GM18951 (cell line): ENCODE measurements at regions not wholly inside any gene's neighbourhood (a gene's known extent, or its start where the extent isn't known, plus 50 kb on each side); places are given as distances from the start of the nearest gene placed in this dataset.
"Not testable (repeated sequence)": the region's sequence is repeated elsewhere in the genome, so short reads cannot be mapped to it uniquely, and the experiment has no call there.

Experiments
- POLR2A ChIP-seq: IDR thresholded peaks from 4 replicates; pipeline ENCODE4 v1.6.1; 2011; ENCODE audit warnings: mild to moderate bottlenecking; ENCODE audit not compliant: insufficient read length, insufficient read depth; ENCODE audit errors: extremely low read depth
- in situ Hi-C: fragments of 300-500 bp; cut with MboI; formaldehyde crosslinking; loops from one replicate; pipeline ENCODE4 v1.12.0; 2022; ENCODE audit warnings: low sequenced_read_pairs, mixed read lengths, inconsistent platforms; ENCODE audit not compliant: unreplicated experiment

DNA sequence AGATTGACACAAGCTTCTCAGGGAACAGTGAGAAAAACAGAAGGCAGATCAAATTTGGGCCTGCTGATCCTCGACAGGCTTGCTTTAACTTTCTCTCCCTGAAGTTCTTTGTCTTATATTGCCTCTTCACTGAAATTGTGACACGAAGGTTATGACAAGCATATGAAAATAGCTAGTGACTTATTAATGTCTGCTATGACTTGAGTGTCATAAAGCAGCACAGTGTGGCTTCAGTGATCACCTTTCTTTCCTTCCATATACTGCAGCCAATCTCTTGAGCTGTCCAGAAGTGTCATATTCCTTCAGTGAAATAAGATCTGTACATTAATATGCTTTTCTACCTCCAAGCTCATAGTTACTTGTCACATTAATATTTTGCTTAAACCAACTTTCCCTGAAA is 870.2 kb downstream of the C4orf33 start:
- in situ Hi-C loops, result no loop called here
- TF ChIP-seq POLR2A, result no peak

- in situ Hi-C loops, result no loop called here
- no peak for TF ChIP-seq POLR2A
These were observed 872.4 kb downstream of the C4orf33 start for GRCh38 chr4:129968366-129968765.

DNA sequence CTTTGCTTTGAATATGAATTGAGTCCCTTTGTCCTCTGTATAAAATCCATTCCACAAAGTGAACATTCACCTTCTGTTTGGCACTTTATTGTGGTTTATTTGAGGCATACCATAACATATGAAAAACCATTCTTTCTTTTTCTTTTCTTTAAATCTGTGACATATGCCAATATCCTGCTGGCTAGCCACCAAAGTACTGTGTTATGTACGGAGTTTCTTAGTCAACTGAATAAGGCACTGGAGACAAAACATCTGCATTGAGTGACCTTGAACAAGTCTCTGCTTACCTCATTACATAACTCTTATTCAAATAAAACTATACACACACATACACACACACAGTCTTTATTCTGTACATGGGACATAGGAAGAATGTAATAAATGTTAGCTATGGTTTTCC is 872.8 kb downstream of the C4orf33 start:
- in situ Hi-C loops, result no loop called here

GRCh38 chr4:129970801-129971200 is 874.8 kb downstream of the C4orf33 start:
- TF ChIP-seq POLR2A, result no peak
- in situ Hi-C loops, result no loop called here

More for the DNA sequence above, 872.8 kb downstream of the C4orf33 start:
- no peak for TF ChIP-seq POLR2A

DNA sequence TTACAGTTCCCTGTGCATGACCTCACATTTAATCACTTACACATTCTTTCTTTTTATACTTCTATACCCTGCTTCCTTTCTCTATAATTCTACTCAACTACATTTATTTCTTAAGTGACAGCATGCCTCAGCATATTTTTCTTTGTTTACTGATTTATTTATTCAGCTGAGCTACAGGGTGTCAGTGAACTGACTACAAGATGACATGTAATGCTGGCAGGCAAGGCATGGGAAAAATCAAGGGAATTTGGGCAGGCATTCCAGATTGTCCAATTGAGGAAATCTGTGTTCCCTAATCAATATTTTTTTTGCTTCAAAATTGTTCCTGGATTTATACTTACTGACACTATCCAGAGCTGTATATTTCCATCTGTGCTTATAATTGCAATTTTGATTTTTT is 875.5 kb downstream of the C4orf33 start:
- no peak for TF ChIP-seq POLR2A
- in situ Hi-C loops, result no loop called here

DNA sequence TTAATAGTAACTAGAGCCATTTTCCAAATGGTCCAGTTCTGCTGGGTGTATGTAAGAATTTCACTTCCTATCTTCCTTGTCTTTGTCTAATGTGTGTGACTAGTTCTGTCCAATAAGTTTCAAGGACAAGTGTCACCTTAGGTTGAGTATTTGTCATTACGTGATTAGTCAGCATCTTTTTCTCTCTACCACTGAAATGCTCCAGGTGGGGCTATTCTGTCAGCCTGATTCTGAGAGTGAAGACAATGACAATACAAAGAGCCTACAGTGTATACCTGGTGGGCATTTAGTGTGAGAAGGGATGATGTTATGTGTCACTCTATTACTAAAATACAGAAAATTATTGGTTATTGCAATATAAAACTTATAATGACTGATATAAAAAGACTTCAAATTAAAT is 876.3 kb downstream of the C4orf33 start:
- TF ChIP-seq POLR2A, result no peak
- in situ Hi-C loops, result no loop called here

- in situ Hi-C loops, result no loop called here
These were observed 878.8 kb downstream of the C4orf33 start for GRCh38 chr4:129974730-129975129.

DNA sequence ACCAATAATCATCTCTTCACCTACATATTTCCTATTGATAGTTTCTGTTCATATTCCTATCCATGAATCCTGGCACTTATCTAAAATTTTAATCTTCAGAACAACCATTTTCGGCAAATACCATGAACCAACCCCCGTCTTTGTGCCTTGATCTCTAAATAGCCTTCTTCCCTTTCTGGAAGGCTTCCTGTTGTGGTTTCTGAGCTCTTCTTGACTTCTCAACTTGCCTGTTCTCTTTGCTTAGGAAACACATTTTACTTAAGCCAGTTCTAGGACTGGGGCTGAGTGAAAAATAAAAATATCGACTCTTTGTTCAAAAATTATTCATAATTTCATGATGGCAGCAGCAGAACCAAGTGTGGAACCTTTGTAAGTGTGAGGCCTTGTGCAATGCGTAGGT is 882.4 kb downstream of the C4orf33 start:
- TF ChIP-seq POLR2A, result no peak
- in situ Hi-C loops, result no loop called here

More at GRCh38 chr4:129974730-129975129, 878.8 kb downstream of the C4orf33 start:
- TF ChIP-seq POLR2A, result no peak

DNA sequence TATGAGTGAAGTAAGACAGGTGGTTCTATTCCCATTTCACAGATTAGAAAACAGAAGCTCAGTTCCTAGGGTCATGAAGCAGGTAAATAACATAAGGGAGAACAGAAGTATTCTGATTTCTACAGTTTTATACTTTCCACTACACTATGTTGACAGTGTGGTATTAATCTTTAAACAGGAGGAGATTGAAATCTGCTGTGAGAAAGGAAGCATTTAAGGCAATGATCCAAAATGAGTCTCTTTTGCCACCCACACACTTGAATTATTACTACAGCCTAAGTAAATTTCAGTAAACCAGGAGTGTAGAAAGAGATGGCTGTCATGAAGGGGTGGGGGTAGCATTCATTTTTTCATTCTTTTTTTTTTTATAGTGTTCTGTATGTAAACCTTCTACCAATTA is 893.0 kb downstream of the C4orf33 start:
- in situ Hi-C loops, result no loop called here
- no peak for TF ChIP-seq POLR2A

GRCh38 chr4:129994715-129995114 is 898.8 kb downstream of the C4orf33 start:
- TF ChIP-seq POLR2A, result no peak
- in situ Hi-C loops, result no loop called here

- in situ Hi-C loops, result no loop called here
- no peak for TF ChIP-seq POLR2A
These were observed 902.6 kb downstream of the C4orf33 start for GRCh38 chr4:129998436-129999150.

GRCh38 chr4:129999156-129999555 is 903.2 kb downstream of the C4orf33 start:
- no peak for TF ChIP-seq POLR2A
- in situ Hi-C loops, result no loop called here

DNA sequence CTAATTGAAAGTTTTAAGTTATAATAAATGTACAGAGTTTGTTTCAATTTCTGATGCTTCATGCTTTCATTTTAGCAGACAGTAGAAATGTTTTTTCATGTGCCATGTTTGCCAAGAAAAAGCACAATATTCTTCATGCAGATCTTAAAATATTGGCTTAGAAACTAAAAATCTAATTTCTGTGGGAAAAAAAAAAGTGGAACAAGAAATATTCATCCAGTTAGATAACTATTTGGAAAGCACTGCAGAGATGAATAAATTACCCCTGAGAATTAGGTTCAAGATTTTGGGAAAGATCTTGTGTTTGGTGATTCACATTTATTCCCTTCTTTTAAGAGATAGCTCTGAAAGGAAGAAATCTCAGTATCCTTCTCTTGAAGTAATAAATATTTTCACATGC is 912.5 kb downstream of the C4orf33 start:
- in situ Hi-C loops, result no loop called here
- TF ChIP-seq POLR2A, result no peak

- in situ Hi-C loops, result not testable (repeated sequence)
These were observed 916.9 kb downstream of the C4orf33 start for GRCh38 chr4:130012806-130013205.

- TF ChIP-seq POLR2A, result no peak
- in situ Hi-C loops, result no loop called here
These were observed 925.8 kb downstream of the C4orf33 start for GRCh38 chr4:130021706-130022105.
